HepG2 (cell line): ENCODE measurements at regions not wholly inside any gene's neighbourhood (a gene's known extent, or its start where the extent isn't known, plus 50 kb on each side); places are given as distances from the start of the nearest gene placed in this dataset.

ENCODE experiments used
- GABPA ChIP-seq, 2 experiments: IDR thresholded peaks; 2 replicates each; pipeline ENCODE4 v1.6.1; 2011 to 2016; ENCODE audit warnings: low read depth in 2 of 2, low read length in 1 of 2, missing biosample characterization in 1 of 2, missing genetic modification characterization in 1 of 2
- HCFC1 ChIP-seq: fragments of 150-350 bp; IDR thresholded peaks from 2 replicates; pipeline ENCODE4 v1.6.1; 2014; ENCODE audit warnings: low read depth, low read length
- HMGA1 ChIP-seq: sonication (generic); formaldehyde crosslinking; conservative IDR thresholded peaks from 2 replicates; pipeline ENCODE4 v1.4.0; 2020; ENCODE audit warnings: missing genetic modification reagents
- KDM2A ChIP-seq: sonication (generic); formaldehyde crosslinking; IDR thresholded peaks from 2 replicates; pipeline ENCODE4 v1.4.0; 2020; ENCODE audit warnings: low read depth, missing genetic modification reagents, borderline replicate concordance
- PLRG1 ChIP-seq: fragments of 450-650 bp; conservative IDR thresholded peaks from 2 replicates; pipeline ENCODE4 v1.6.1; 2016
- POLR2AphosphoS2 ChIP-seq: IDR thresholded peaks from 2 replicates; pipeline ENCODE4 v1.6.1; 2011; ENCODE audit warnings: low read depth, low read length, improper control_type of control experiment
- POLR2G ChIP-seq: fragments of 200-400 bp; formaldehyde crosslinking; IDR thresholded peaks from 2 replicates; pipeline ENCODE4 v1.6.1; 2018; ENCODE audit warnings: mild to moderate bottlenecking, low read depth, low read length, moderate library complexity
- RAD51 ChIP-seq: fragments of 450-650 bp; IDR thresholded peaks from 2 replicates; pipeline ENCODE4 v1.6.1; 2016; ENCODE audit warnings: borderline replicate concordance
- RBM39 ChIP-seq: fragments of 200-400 bp; formaldehyde crosslinking; IDR thresholded peaks from one replicate; pipeline ENCODE4 v1.6.1; 2018; ENCODE audit warnings: antibody characterized with exemption, mild to moderate bottlenecking, low read depth, low read length; ENCODE audit not compliant: poor library complexity, severe bottlenecking
- SPEN ChIP-seq: sonication (generic); formaldehyde crosslinking; IDR thresholded peaks from 2 replicates; pipeline ENCODE4 v1.5.1; 2020; ENCODE audit warnings: low read depth, mild to moderate bottlenecking, missing genetic modification reagents
- TCF7L2 ChIP-seq: IDR thresholded peaks from 2 replicates; pipeline ENCODE4 v1.6.1; 2011; ENCODE audit warnings: mild to moderate bottlenecking, low read depth, low read length, moderate library complexity
- TSC22D2 ChIP-seq: sonication (generic); formaldehyde crosslinking; IDR thresholded peaks from 2 replicates; pipeline ENCODE4 v1.5.1; 2020; ENCODE audit warnings: missing genetic modification reagents, mild to moderate bottlenecking, borderline replicate concordance
- ZNF20 ChIP-seq: sonication (generic); formaldehyde crosslinking; IDR thresholded peaks from 2 replicates; pipeline ENCODE4 v1.4.0; 2020; ENCODE audit warnings: mild to moderate bottlenecking, moderate library complexity, missing genetic modification reagents
- ZNF234 ChIP-seq: sonication (generic); formaldehyde crosslinking; conservative IDR thresholded peaks from 2 replicates; pipeline ENCODE4 v1.5.1; 2020; ENCODE audit warnings: mild to moderate bottlenecking, missing genetic modification reagents
- ZNF333 ChIP-seq: sonication (generic); formaldehyde crosslinking; IDR thresholded peaks from 2 replicates; pipeline ENCODE4 v1.4.0; 2020; ENCODE audit warnings: mild to moderate bottlenecking, missing genetic modification reagents, borderline replicate concordance
- ZNF382 ChIP-seq: sonication (generic); formaldehyde crosslinking; IDR thresholded peaks from 2 replicates; pipeline ENCODE4 v1.5.0; 2020; ENCODE audit warnings: missing genetic modification reagents, mild to moderate bottlenecking, borderline replicate concordance
- ZNF468 ChIP-seq: sonication (generic); formaldehyde crosslinking; IDR thresholded peaks from 2 replicates; pipeline ENCODE4 v1.8.0; 2022; ENCODE audit warnings: mild to moderate bottlenecking, moderate library complexity, missing genetic modification reagents
- ZNF562 ChIP-seq: sonication (generic); formaldehyde crosslinking; IDR thresholded peaks from 2 replicates; pipeline ENCODE4 v1.8.0; 2022; ENCODE audit warnings: missing genetic modification reagents, borderline replicate concordance
- ZNF615 ChIP-seq: sonication (generic); formaldehyde crosslinking; IDR thresholded peaks from 2 replicates; pipeline ENCODE4 v1.5.0; 2020; ENCODE audit warnings: mild to moderate bottlenecking, missing genetic modification reagents, borderline replicate concordance
- ZNF652 ChIP-seq: IDR thresholded peaks from 2 replicates; pipeline ENCODE4 v1.6.1; 2016; ENCODE audit warnings: low read depth, borderline replicate concordance
- ZNF674 ChIP-seq: sonication (generic); formaldehyde crosslinking; IDR thresholded peaks from 2 replicates; pipeline ENCODE4 v1.5.0; 2020; ENCODE audit warnings: low read depth, mild to moderate bottlenecking, missing genetic modification reagents
- ZNF75D ChIP-seq: sonication (generic); formaldehyde crosslinking; IDR thresholded peaks from 2 replicates; pipeline ENCODE4 v1.8.1; 2023; ENCODE audit warnings: missing genetic modification reagents, mild to moderate bottlenecking, borderline replicate concordance
- TF ChIP-seq, protein P1 (sequence below): sonication (generic); formaldehyde crosslinking; conservative IDR thresholded peaks from 2 replicates; pipeline ENCODE4 v1.4.0; 2020; ENCODE audit warnings: missing genetic modification reagents
- TF ChIP-seq, protein P2 (sequence below): sonication (generic); formaldehyde crosslinking; IDR thresholded peaks from 2 replicates; pipeline ENCODE4 v1.4.0; 2020; ENCODE audit warnings: missing genetic modification reagents, borderline replicate concordance
- TF ChIP-seq, protein P3 (sequence below): sonication (generic); formaldehyde crosslinking; IDR thresholded peaks from 2 replicates; pipeline ENCODE4 v1.8.0; 2022; ENCODE audit warnings: mild to moderate bottlenecking, missing genetic modification reagents

DNA sequence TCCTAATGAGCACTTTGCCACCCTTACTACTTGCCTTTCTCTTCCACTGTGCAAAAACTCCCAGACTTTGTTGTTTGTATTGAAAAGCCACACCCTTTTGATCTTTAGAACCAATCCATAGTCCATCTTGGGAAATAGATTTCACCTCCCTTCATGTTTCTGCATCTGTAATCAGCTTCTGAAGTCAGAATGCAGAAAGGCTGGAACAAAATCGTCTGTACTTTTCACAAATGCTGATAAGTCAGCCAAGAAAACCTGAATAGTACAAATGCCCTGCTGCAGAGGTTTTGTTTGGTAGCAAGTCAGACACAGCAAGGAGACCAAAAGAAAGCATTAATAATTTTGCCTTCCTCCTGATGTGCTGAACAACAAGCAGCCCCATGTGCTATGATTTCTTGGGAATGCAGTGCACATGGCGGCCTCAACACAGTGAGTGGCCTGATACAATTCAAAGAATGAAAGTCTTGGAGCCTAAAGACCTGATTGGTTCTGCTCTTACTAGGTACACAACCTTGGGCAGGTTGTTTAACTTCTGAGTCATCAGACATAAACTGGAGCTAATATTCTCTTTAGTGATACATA, 59.2 kb upstream of the STK32A start (continued):
- TF ChIP-seq ZNF75D (CRISPR knock-in tag) (no peak), RBM39 (no peak), ZNF652 (no peak), HCFC1 (no peak), ZNF615 (CRISPR knock-in tag) (no peak), SPEN (CRISPR knock-in tag) (no peak), ZNF20 (CRISPR knock-in tag) (no peak), ZNF333 (CRISPR knock-in tag) (no peak), PLRG1 (no peak), POLR2G (no peak), ZNF562 (CRISPR knock-in tag) (peak; percentile 20; the same call in 1 of the 2 replicates), ZNF234 (CRISPR knock-in tag) (no peak), GABPA (IDR thresholded peaks at IDR 0.05; ENCODE audit: low read depth, low read length) (no peak), GABPA (CRISPR knock-in tag; IDR thresholded peaks at IDR 0.05; ENCODE audit: low read depth) (peak; percentile 52), KDM2A (CRISPR knock-in tag) (no peak), POLR2AphosphoS2 (no peak), RAD51 (no peak), ZNF382 (no peak), ZNF674 (CRISPR knock-in tag) (no peak), ZNF468 (no peak), HMGA1 (CRISPR knock-in tag) (no peak), TSC22D2 (no peak), TCF7L2 (no peak)
- TF ChIP-seq, protein P1, sequence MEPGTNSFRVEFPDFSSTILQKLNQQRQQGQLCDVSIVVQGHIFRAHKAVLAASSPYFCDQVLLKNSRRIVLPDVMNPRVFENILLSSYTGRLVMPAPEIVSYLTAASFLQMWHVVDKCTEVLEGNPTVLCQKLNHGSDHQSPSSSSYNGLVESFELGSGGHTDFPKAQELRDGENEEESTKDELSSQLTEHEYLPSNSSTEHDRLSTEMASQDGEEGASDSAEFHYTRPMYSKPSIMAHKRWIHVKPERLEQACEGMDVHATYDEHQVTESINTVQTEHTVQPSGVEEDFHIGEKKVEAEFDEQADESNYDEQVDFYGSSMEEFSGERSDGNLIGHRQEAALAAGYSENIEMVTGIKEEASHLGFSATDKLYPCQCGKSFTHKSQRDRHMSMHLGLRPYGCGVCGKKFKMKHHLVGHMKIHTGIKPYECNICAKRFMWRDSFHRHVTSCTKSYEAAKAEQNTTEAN: 0 out of 2 replicates have a peak, but pooled peaks have one; percentile 32
- TF ChIP-seq, protein P2, sequence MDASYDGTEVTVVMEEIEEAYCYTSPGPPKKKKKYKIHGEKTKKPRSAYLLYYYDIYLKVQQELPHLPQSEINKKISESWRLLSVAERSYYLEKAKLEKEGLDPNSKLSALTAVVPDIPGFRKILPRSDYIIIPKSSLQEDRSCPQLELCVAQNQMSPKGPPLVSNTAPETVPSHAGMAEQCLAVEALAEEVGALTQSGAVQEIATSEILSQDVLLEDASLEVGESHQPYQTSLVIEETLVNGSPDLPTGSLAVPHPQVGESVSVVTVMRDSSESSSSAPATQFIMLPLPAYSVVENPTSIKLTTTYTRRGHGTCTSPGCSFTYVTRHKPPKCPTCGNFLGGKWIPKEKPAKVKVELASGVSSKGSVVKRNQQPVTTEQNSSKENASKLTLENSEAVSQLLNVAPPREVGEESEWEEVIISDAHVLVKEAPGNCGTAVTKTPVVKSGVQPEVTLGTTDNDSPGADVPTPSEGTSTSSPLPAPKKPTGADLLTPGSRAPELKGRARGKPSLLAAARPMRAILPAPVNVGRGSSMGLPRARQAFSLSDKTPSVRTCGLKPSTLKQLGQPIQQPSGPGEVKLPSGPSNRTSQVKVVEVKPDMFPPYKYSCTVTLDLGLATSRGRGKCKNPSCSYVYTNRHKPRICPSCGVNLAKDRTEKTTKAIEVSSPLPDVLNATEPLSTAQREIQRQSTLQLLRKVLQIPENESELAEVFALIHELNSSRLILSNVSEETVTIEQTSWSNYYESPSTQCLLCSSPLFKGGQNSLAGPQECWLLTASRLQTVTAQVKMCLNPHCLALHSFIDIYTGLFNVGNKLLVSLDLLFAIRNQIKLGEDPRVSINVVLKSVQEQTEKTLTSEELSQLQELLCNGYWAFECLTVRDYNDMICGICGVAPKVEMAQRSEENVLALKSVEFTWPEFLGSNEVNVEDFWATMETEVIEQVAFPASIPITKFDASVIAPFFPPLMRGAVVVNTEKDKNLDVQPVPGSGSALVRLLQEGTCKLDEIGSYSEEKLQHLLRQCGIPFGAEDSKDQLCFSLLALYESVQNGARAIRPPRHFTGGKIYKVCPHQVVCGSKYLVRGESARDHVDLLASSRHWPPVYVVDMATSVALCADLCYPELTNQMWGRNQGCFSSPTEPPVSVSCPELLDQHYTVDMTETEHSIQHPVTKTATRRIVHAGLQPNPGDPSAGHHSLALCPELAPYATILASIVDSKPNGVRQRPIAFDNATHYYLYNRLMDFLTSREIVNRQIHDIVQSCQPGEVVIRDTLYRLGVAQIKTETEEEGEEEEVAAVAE (CRISPR knock-in tag): 0 out of 2 replicates have a peak, but pooled peaks have one; percentile 50
- TF ChIP-seq, protein P3, sequence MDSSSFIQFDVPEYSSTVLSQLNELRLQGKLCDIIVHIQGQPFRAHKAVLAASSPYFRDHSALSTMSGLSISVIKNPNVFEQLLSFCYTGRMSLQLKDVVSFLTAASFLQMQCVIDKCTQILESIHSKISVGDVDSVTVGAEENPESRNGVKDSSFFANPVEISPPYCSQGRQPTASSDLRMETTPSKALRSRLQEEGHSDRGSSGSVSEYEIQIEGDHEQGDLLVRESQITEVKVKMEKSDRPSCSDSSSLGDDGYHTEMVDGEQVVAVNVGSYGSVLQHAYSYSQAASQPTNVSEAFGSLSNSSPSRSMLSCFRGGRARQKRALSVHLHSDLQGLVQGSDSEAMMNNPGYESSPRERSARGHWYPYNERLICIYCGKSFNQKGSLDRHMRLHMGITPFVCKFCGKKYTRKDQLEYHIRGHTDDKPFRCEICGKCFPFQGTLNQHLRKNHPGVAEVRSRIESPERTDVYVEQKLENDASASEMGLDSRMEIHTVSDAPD (CRISPR knock-in tag): 0 out of 2 replicates have a peak, but pooled peaks have one; percentile 19
